ENCODE measurements at regions not wholly inside any gene's neighbourhood (a gene's known extent, or its start where the extent isn't known, plus 50 kb on each side); places are given as distances from the start of the nearest gene placed in this dataset.

DNA sequence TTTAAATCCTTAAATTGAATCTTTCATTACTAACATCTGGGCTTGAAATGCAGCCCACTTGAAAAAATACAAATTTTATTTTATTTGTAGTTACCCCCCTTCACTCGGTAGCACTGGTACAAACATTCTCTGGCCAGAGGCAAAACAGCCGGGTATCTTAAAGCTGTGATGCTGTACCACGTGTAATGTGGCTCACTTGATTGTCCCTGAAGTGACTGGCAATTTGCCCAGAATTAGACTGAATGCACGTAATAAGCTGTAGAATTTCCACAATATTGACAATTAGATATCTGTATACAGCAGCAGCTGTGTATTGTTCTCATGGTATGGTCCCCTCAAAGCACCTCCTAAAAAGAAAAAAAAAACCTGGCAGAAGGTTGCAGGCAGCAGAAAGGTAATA is 192.8 kb upstream of the TBC1D5 start:
- TF ChIP-seq CTCF (IDR thresholded peaks at IDR 0.05) (no peak), EZH2 (IDR thresholded peaks at IDR 0.05; ENCODE audit: borderline replicate concordance, insufficient read depth, low read depth, low read length, poor library complexity, severe bottlenecking) (no peak)

All from B cell (primary cell).